Memory B cell (primary cell): ENCODE measurements at regions not wholly inside any gene's neighbourhood (a gene's known extent, or its start where the extent isn't known, plus 50 kb on each side); places are given as distances from the start of the nearest gene placed in this dataset.
"Not testable (repeated sequence)": the region's sequence is repeated elsewhere in the genome, so short reads cannot be mapped to it uniquely, and the experiment has no call there.

Experiments
- ATAC-seq: fragments of 150-1000 bp; cut with Tn5 transposase; 2 replicates; pipeline ENCODE4 v1.10.0; 2021; ENCODE audit warnings: low read depth, mild to moderate bottlenecking, moderate library complexity
- DNase-seq, 2 donors: peaks; one replicate each; pipeline ENCODE4 v3.0.0; 2022; ENCODE audit warnings: low spot score in 2 of 2
- H3K27ac Mint-ChIP-seq: one replicate; pipeline ENCODE4 v1.8.0; 2022; ENCODE audit warnings: mild to moderate bottlenecking, moderate library complexity, mixed read lengths
- H3K27me3 Mint-ChIP-seq: one replicate; pipeline ENCODE4 v1.8.0; 2022; ENCODE audit warnings: mixed read lengths
- H3K36me3 Mint-ChIP-seq: one replicate; pipeline ENCODE4 v1.8.0; 2022; ENCODE audit warnings: mild to moderate bottlenecking, mixed read lengths
- H3K4me1 Mint-ChIP-seq: one replicate; pipeline ENCODE4 v1.8.0; 2022; ENCODE audit warnings: mixed read lengths
- H3K4me3 Mint-ChIP-seq: one replicate; pipeline ENCODE4 v1.8.0; 2022; ENCODE audit warnings: mild to moderate bottlenecking, moderate library complexity, mixed read lengths
- H3K9me3 Mint-ChIP-seq: one replicate; pipeline ENCODE4 v1.8.0; 2022; ENCODE audit warnings: mixed read lengths

- Mint-ChIP-seq H3K36me3 (no peaks in the 10 kb centered on the region), H3K9me3 (no peaks in the 10 kb centered on the region), H3K27ac (no peak overlapping the region), H3K4me1 (no peaks in the 10 kb centered on the region), H3K27me3 (no peaks in the 10 kb centered on the region), H3K4me3 (no peak overlapping the region)
- DNase-seq (no peak), ATAC-seq (no peak)
Measured at GRCh38 chr2:186966015-186966414, 117.0 kb upstream of the ZSWIM2 start.

- no peak overlapping the region for H3K27ac Mint-ChIP-seq
Measured at GRCh38 chr2:186962085-186962747, 113.2 kb upstream of the ZSWIM2 start.

GRCh38 chr2:186960241-186960640 lies 111.3 kb upstream of the ZSWIM2 start:
- ATAC-seq, H3K36me3 Mint-ChIP-seq, H3K4me3 Mint-ChIP-seq, H3K9me3 Mint-ChIP-seq, H3K4me1 Mint-ChIP-seq, DNase-seq, H3K27me3 Mint-ChIP-seq, H3K27ac Mint-ChIP-seq: not testable (repeated sequence)

More at GRCh38 chr2:186962085-186962747, 113.2 kb upstream of the ZSWIM2 start:
- H3K4me1 Mint-ChIP-seq, result no peaks in the 10 kb centered on the region
- no peaks in the 10 kb centered on the region for H3K9me3 Mint-ChIP-seq
- no peak for ATAC-seq
- H3K36me3 Mint-ChIP-seq, result no peaks in the 10 kb centered on the region
- no peak overlapping the region for H3K4me3 Mint-ChIP-seq
- DNase-seq, result no peak
- H3K27me3 Mint-ChIP-seq, result no peaks in the 10 kb centered on the region

GRCh38 chr2:186959486-186959885 lies 110.5 kb upstream of the ZSWIM2 start:
- no peak for ATAC-seq
- H3K27ac Mint-ChIP-seq, result no peak overlapping the region
- H3K36me3 Mint-ChIP-seq, result no peaks in the 10 kb centered on the region
- DNase-seq, result no peak
- H3K27me3 Mint-ChIP-seq, result no peaks in the 10 kb centered on the region
- H3K9me3 Mint-ChIP-seq, result no peaks in the 10 kb centered on the region
- no peak overlapping the region for H3K4me3 Mint-ChIP-seq
- no peaks in the 10 kb centered on the region for H3K4me1 Mint-ChIP-seq

- no peak for ATAC-seq
- H3K4me3 Mint-ChIP-seq, result no peak overlapping the region
- peaks cover 6% of the 10 kb centered on the region for H3K4me1 Mint-ChIP-seq
- peaks cover 2% of the 10 kb centered on the region for H3K9me3 Mint-ChIP-seq
- no peak for DNase-seq
- H3K36me3 Mint-ChIP-seq, result no peaks in the 10 kb centered on the region
- peaks cover 2% of the 10 kb centered on the region for H3K27me3 Mint-ChIP-seq
- no peak overlapping the region for H3K27ac Mint-ChIP-seq
Measured at GRCh38 chr2:186950694-186951093, 101.7 kb upstream of the ZSWIM2 start.

GRCh38 chr2:186949726-186950256 lies 100.8 kb upstream of the ZSWIM2 start:
- no peaks in the 10 kb centered on the region for H3K36me3 Mint-ChIP-seq
- peaks cover 2% of the 10 kb centered on the region for H3K9me3 Mint-ChIP-seq
- H3K4me1 Mint-ChIP-seq, result peaks cover 6% of the 10 kb centered on the region
- DNase-seq (no peak), ATAC-seq (no peak)
- H3K27me3 Mint-ChIP-seq, result peaks cover 2% of the 10 kb centered on the region
- no peak overlapping the region for H3K4me3 Mint-ChIP-seq
- no peak overlapping the region for H3K27ac Mint-ChIP-seq

- ATAC-seq (no peak), DNase-seq (no peak)
- Mint-ChIP-seq H3K4me3 (no peak overlapping the region), H3K4me1 (peaks cover 6% of the 10 kb centered on the region), H3K27ac (no peak overlapping the region), H3K27me3 (peaks cover 2% of the 10 kb centered on the region), H3K36me3 (no peaks in the 10 kb centered on the region), H3K9me3 (peaks cover 2% of the 10 kb centered on the region)
Measured at GRCh38 chr2:186947516-186947915, 98.5 kb upstream of the ZSWIM2 start.

GRCh38 chr2:186946896-186947467 lies 98.0 kb upstream of the ZSWIM2 start:
- Mint-ChIP-seq H3K27me3 (peaks cover 2% of the 10 kb centered on the region), H3K4me3 (no peak overlapping the region), H3K4me1 (peaks cover 6% of the 10 kb centered on the region), H3K36me3 (no peaks in the 10 kb centered on the region), H3K9me3 (peaks cover 2% of the 10 kb centered on the region), H3K27ac (no peak overlapping the region)
- no peak for ATAC-seq
- no peak for DNase-seq

GRCh38 chr2:186941853-186942252 lies 92.9 kb upstream of the ZSWIM2 start:
- DNase-seq (no peak), ATAC-seq (no peak)
- Mint-ChIP-seq H3K4me1 (no peaks in the 10 kb centered on the region), H3K27me3 (no peaks in the 10 kb centered on the region), H3K27ac (no peak overlapping the region), H3K9me3 (no peaks in the 10 kb centered on the region), H3K4me3 (no peak overlapping the region), H3K36me3 (no peaks in the 10 kb centered on the region)

GRCh38 chr2:186940463-186940862 lies 91.5 kb upstream of the ZSWIM2 start:
- Mint-ChIP-seq H3K27me3 (no peaks in the 10 kb centered on the region), H3K27ac (no peak overlapping the region), H3K9me3 (no peaks in the 10 kb centered on the region), H3K4me1 (no peaks in the 10 kb centered on the region), H3K36me3 (no peaks in the 10 kb centered on the region), H3K4me3 (no peak overlapping the region)
- ATAC-seq (no peak), DNase-seq (no peak)

- H3K27me3 Mint-ChIP-seq, result no peaks in the 10 kb centered on the region
Measured at GRCh38 chr2:186934420-186934819, 85.5 kb upstream of the ZSWIM2 start.

GRCh38 chr2:186927867-186928191 lies 78.9 kb upstream of the ZSWIM2 start:
- ATAC-seq (no peak), DNase-seq (no peak)
- no peaks in the 10 kb centered on the region for H3K4me1 Mint-ChIP-seq
- peaks cover 7% of the 10 kb centered on the region for H3K9me3 Mint-ChIP-seq
- no peaks in the 10 kb centered on the region for H3K36me3 Mint-ChIP-seq
- no peak overlapping the region for H3K27ac Mint-ChIP-seq
- H3K27me3 Mint-ChIP-seq, result no peaks in the 10 kb centered on the region
- H3K4me3 Mint-ChIP-seq, result no peak overlapping the region

More at GRCh38 chr2:186934420-186934819, 85.5 kb upstream of the ZSWIM2 start:
- no peak overlapping the region for H3K4me3 Mint-ChIP-seq
- no peak overlapping the region for H3K27ac Mint-ChIP-seq
- no peaks in the 10 kb centered on the region for H3K4me1 Mint-ChIP-seq
- H3K36me3 Mint-ChIP-seq, result no peaks in the 10 kb centered on the region
- no peak for ATAC-seq
- no peak for DNase-seq
- H3K9me3 Mint-ChIP-seq, result peaks cover 6% of the 10 kb centered on the region

GRCh38 chr2:186927185-186927866 lies 78.4 kb upstream of the ZSWIM2 start:
- ATAC-seq (no peak), DNase-seq (no peak)
- Mint-ChIP-seq H3K4me3 (no peak overlapping the region), H3K27ac (no peak overlapping the region), H3K4me1 (no peaks in the 10 kb centered on the region), H3K36me3 (no peaks in the 10 kb centered on the region), H3K9me3 (peaks cover 7% of the 10 kb centered on the region), H3K27me3 (no peaks in the 10 kb centered on the region)

GRCh38 chr2:186925514-186925913 lies 76.5 kb upstream of the ZSWIM2 start:
- DNase-seq (no peak), ATAC-seq (no peak)
- Mint-ChIP-seq H3K36me3 (no peaks in the 10 kb centered on the region), H3K4me3 (no peak overlapping the region), H3K9me3 (peaks cover 5% of the 10 kb centered on the region), H3K27me3 (no peaks in the 10 kb centered on the region), H3K27ac (no peak overlapping the region), H3K4me1 (no peaks in the 10 kb centered on the region)
